ENCODE measurements at regions not wholly inside any gene's neighbourhood (a gene's known extent, or its start where the extent isn't known, plus 50 kb on each side); places are given as distances from the start of the nearest gene placed in this dataset.

DNA sequence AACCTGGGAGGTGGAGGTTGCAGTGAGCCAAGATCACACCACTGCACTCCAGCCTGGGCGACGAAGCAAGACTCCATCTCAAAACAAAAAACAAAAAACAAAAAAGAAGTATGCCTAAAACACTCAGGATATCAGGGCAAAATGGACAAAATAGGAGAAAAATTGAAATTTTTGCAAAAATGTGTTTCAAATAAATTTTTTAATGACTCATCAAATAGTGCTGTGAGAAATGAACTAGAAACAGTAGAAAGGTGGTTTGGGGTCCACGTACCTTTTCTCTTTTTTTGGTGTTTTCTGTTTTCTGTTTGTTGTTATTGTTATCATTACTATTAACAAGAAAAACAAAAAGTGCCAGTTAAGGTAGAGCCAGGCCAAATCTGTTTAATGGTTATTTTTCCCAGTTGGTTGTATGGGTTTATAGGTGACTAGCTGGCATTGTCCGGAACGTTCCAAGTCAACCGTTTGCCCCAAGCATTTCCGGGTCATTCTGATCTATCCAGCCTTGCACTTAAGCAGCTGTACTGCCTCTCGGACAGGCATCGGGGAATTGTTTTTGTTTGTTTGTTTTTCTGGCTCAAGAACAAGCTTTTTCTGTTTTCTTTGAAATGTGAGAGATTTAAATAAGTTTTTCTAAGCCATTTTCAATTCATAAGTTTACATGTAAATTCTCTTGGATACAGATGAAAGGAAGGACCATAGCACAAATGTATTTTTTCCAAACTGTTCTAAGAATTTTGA lies 157.0 kb upstream of the NEBL start:
- ChIA-PET CTCF (no interaction called here), POLR2A (no interaction called here)

GRCh38 chr10:21052709-21053104 lies 155.6 kb upstream of the NEBL start:
- TF ChIP-seq CTCF (IDR thresholded peaks at IDR 0.05; ENCODE audit: control extremely low read depth, extremely low read depth, low read depth, missing control alignments), result no peak
- no peak for DNase-seq (ENCODE audit: extremely low spot score)
- POLR2A ChIA-PET, result no interaction called here
- CTCF ChIA-PET, result no interaction called here

More for the DNA sequence above, 157.0 kb upstream of the NEBL start:
- no peak for TF ChIP-seq CTCF (IDR thresholded peaks at IDR 0.05; ENCODE audit: control extremely low read depth, extremely low read depth, low read depth, missing control alignments)
- no peak for DNase-seq (ENCODE audit: extremely low spot score)

DNA sequence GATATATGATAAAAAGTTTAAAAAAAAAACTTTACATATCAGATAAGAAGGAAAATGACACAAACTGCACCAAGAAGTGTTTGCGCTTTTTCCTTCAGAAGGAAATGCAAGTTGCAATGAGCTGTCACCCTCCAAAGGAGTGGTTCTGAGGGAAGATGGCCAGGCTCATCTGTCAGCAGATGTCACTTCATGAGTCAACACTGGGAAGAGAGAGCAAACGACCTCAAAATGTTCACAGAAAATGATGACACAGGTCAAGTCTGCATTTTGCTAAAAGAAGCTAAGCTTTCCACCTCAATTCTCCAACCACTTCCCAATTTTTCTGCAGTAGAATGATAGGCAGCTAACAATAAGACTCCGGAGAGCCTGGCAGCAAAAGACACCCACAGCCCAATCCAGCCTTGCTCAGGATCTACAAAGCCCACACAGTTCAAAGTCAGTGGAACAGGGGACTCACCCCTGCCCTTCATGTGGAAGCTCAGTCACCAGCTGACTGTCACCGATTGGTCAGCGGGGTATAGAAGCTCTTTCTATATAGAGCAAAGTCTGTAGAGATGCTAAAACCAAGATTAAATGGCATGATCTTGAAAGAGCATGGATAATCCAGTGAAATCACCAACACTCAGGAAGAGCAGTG lies 155.1 kb upstream of the NEBL start:
- DNase-seq (ENCODE audit: extremely low spot score), result no peak
- ChIA-PET CTCF (no interaction called here), POLR2A (no interaction called here)
- TF ChIP-seq CTCF (IDR thresholded peaks at IDR 0.05; ENCODE audit: control extremely low read depth, extremely low read depth, low read depth, missing control alignments), result no peak

GRCh38 chr10:21049482-21049881 lies 152.4 kb upstream of the NEBL start:
- TF ChIP-seq CTCF (IDR thresholded peaks at IDR 0.05; ENCODE audit: control extremely low read depth, extremely low read depth, low read depth, missing control alignments), result no peak
- ChIA-PET POLR2A (no interaction called here), CTCF (interaction anchor here (1.0 kb wide), 1 partner anchor 9 kb away, joined by 3 read pairs; no protein-coding TSS in a partner anchor)
- no peak for DNase-seq (ENCODE audit: extremely low spot score)

DNA sequence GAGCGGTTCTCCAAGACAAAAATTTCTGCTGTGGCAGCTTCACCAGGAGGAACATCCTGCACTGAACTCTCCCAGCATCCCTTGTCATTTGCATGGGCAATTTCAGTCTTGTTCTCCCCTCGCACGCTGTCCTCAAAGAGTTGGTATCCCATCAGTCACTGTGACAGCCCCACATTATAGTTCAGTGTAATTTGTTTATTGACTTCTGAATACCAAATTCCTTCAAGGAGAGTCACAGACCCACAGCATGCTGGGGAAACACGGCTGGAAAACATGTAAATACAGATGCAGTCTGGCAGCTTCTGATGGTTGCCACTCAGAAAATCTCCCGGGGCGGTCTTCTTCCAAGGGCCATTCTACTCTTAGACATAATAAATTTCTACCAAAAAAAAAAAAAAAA lies 151.0 kb upstream of the NEBL start:
- no peak for DNase-seq (ENCODE audit: extremely low spot score)
- POLR2A ChIA-PET, result no interaction called here
- no peak for TF ChIP-seq CTCF (IDR thresholded peaks at IDR 0.05; ENCODE audit: control extremely low read depth, extremely low read depth, low read depth, missing control alignments)
- CTCF ChIA-PET, result interaction anchor here (1.2 kb wide), 1 partner anchor 14 kb away, joined by 3 read pairs; no protein-coding TSS in a partner anchor

DNA sequence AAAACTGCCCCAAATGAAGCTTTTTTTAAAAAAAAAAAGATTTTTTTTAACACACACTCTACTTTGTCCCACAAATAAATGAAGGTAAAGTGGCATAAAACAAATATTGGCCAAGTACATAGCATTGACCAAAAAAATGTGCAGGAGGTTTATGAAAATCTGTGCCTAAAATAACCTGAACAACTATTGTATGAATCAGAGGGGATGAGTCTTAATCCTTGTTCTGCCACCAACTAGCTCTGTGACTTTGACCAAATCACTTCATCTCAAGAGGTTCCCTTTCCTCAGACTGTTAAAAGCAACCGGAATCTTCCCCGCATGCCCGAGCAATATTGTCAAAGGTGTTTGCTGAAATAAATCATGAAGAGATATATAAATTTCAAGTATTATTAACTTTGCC lies 150.4 kb upstream of the NEBL start:
- CTCF ChIA-PET, result interaction anchor here (1.0 to 1.2 kb wide), 2 partner anchors 9 to 14 kb away, joined by 3 read pairs; no protein-coding TSS in a partner anchor
- TF ChIP-seq CTCF (IDR thresholded peaks at IDR 0.05; ENCODE audit: control extremely low read depth, extremely low read depth, low read depth, missing control alignments), result no peak
- POLR2A ChIA-PET, result no interaction called here
- no peak for DNase-seq (ENCODE audit: extremely low spot score)

Measured in GM10248 (cell line).